Panc1 (cell line): ENCODE measurements at regions not wholly inside any gene's neighbourhood (a gene's known extent, or its start where the extent isn't known, plus 50 kb on each side); places are given as distances from the start of the nearest gene placed in this dataset.

Experiments used
- ATAC-seq: fragments of 200-7000 bp; cut with Tn5 transposase; 2 replicates; pipeline ENCODE4 v1.9.1; 2020; ENCODE audit warnings: mild to moderate bottlenecking, moderate library complexity
- BruUV-seq: library from RNA; stranded (reverse); fragments of 400-500 nt; replicated peaks from 2 replicates; lab custom pipeline; 2021; lab: Mats Ljungman, UMichigan
- CTCF ChIA-PET: fragments of 300-600 bp; sonication (Branson Sonifier 250); formaldehyde crosslinking; loops from one replicate; lab custom pipeline; 2022; ENCODE audit warnings: antibody characterized with exemption; lab: Charles Lee
- POLR2A ChIA-PET: fragments of 300-600 bp; sonication (Branson Sonifier 250); formaldehyde crosslinking; loops from one replicate; lab custom pipeline; 2022; ENCODE audit warnings: antibody characterized with exemption; lab: Charles Lee
- DNase-seq: peaks from one replicate; pipeline ENCODE4 v3.0.0-alpha.2; 2010; ENCODE audit warnings: low read depth, low spot score
- H3K27ac ChIP-seq: 2 replicates; pipeline ENCODE4 v1.5.1; 2011; ENCODE audit warnings: mild to moderate bottlenecking, low read length, inconsistent platforms
- H3K27me3 ChIP-seq: fragments of 200-500 bp; sonication (Bioruptor generic); 2 replicates; pipeline ENCODE4 v1.6.0; 2014; ENCODE audit warnings: low read length, inconsistent platforms; ENCODE audit not compliant: control insufficient read depth, insufficient read depth
- H3K36me3 ChIP-seq: fragments of 200-500 bp; sonication (Bioruptor generic); 2 replicates; pipeline ENCODE4 v1.5.1; 2014; ENCODE audit warnings: inconsistent platforms, mild to moderate bottlenecking, low read length, moderate library complexity; ENCODE audit not compliant: control insufficient read depth, insufficient read depth
- H3K4me1 ChIP-seq: 2 replicates; pipeline ENCODE4 v1.5.1; 2011; ENCODE audit warnings: inconsistent platforms, mild to moderate bottlenecking, low read length, moderate library complexity; ENCODE audit not compliant: control insufficient read depth, insufficient read depth
- H3K4me3 ChIP-seq, 2 experiments: 2 replicates each; pipeline ENCODE4 v1.5.1; 2011 to 2012; ENCODE audit warnings: low read depth in 2 of 2, low read length in 2 of 2, mild to moderate bottlenecking in 2 of 2, inconsistent platforms in 1 of 2, moderate library complexity in 1 of 2
- H3K9me3 ChIP-seq: fragments of 200-500 bp; sonication (Bioruptor generic); 2 replicates; pipeline ENCODE4 v1.5.1; 2014; ENCODE audit warnings: low read depth, mild to moderate bottlenecking, inconsistent platforms, low read length, moderate library complexity; ENCODE audit not compliant: control insufficient read depth, insufficient read depth
- POLR2AphosphoS5 ChIP-seq: IDR thresholded peaks from 2 replicates; pipeline ENCODE4 v1.6.1; 2012; ENCODE audit warnings: mild to moderate bottlenecking, low read depth, low read length, moderate library complexity
- SIN3A ChIP-seq: IDR thresholded peaks from 2 replicates; pipeline ENCODE4 v1.6.1; 2012; ENCODE audit warnings: low read depth, mild to moderate bottlenecking, low read length, moderate library complexity, borderline replicate concordance; ENCODE audit not compliant: insufficient read depth
- TCF7L2 ChIP-seq: IDR thresholded peaks from 2 replicates; pipeline ENCODE4 v1.6.1; 2011; ENCODE audit warnings: mild to moderate bottlenecking, low read depth, low read length, inconsistent platforms
- in situ Hi-C: cut with HindIII; loops from 2 replicates; pipeline ENCODE4 v1.10.0; 2016; ENCODE audit warnings: low sequenced_read_pairs, low pct_unique_long_range_greater_than_20kb
- intact Hi-C: fragments of 100-400 bp; cut with micrococcal nuclease; formaldehyde crosslinking; loops from one replicate; pipeline ENCODE4 v1.10.0; 2022; ENCODE audit not compliant: unreplicated experiment
- TF ChIP-seq, protein P1 (sequence below), 2 experiments: IDR thresholded peaks; 2 replicates each; pipeline ENCODE4 v1.6.1; 2011 to 2012; ENCODE audit warnings: low read depth in 2 of 2, control low read depth in 1 of 2, low read length in 1 of 2, mild to moderate bottlenecking in 1 of 2, moderate library complexity in 1 of 2; ENCODE audit not compliant: insufficient read depth in 1 of 2
- TF ChIP-seq, protein P2 (sequence below): fragments of 450-650 bp; IDR thresholded peaks from 2 replicates; pipeline ENCODE4 v1.5.1; 2017; ENCODE audit warnings: mild to moderate bottlenecking

DNA sequence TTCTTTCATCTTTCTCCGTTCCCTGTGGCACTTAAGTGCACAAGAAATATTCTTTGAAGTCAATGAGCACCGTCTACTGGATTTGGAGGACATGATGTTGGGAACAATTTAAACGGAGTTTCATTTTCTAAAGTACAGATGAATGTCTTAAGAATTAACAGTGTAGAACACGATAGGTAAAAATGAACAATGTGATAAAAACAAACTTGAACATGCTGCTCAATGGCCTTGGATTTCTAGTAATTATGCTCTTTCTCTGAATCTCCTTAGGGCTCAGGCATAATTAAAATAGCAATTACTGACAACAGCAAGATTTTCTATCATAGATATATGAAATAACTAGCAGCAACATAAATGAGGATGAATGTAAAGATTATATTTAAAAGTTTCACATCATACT is 142.2 kb upstream of the CDH6 start:
- POLR2A ChIA-PET, result no interaction called here
- BruUV-seq, result no TSS peak
- Histone ChIP-seq H3K4me1 (no peaks in the 10 kb centered on the region), H3K27ac (no peak overlapping the region), H3K4me3 (no peak overlapping the region), H3K36me3 (no peaks in the 10 kb centered on the region), H3K9me3 (no peaks in the 10 kb centered on the region), H3K27me3 (no peaks in the 10 kb centered on the region)
- TF ChIP-seq, protein P1, sequence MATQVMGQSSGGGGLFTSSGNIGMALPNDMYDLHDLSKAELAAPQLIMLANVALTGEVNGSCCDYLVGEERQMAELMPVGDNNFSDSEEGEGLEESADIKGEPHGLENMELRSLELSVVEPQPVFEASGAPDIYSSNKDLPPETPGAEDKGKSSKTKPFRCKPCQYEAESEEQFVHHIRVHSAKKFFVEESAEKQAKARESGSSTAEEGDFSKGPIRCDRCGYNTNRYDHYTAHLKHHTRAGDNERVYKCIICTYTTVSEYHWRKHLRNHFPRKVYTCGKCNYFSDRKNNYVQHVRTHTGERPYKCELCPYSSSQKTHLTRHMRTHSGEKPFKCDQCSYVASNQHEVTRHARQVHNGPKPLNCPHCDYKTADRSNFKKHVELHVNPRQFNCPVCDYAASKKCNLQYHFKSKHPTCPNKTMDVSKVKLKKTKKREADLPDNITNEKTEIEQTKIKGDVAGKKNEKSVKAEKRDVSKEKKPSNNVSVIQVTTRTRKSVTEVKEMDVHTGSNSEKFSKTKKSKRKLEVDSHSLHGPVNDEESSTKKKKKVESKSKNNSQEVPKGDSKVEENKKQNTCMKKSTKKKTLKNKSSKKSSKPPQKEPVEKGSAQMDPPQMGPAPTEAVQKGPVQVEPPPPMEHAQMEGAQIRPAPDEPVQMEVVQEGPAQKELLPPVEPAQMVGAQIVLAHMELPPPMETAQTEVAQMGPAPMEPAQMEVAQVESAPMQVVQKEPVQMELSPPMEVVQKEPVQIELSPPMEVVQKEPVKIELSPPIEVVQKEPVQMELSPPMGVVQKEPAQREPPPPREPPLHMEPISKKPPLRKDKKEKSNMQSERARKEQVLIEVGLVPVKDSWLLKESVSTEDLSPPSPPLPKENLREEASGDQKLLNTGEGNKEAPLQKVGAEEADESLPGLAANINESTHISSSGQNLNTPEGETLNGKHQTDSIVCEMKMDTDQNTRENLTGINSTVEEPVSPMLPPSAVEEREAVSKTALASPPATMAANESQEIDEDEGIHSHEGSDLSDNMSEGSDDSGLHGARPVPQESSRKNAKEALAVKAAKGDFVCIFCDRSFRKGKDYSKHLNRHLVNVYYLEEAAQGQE (IDR thresholded peaks at IDR 0.05; ENCODE audit: insufficient read depth in 1 of 2, low read depth in 2 of 2, low read length in 1 of 2), result no peak
- TF ChIP-seq, protein P2, sequence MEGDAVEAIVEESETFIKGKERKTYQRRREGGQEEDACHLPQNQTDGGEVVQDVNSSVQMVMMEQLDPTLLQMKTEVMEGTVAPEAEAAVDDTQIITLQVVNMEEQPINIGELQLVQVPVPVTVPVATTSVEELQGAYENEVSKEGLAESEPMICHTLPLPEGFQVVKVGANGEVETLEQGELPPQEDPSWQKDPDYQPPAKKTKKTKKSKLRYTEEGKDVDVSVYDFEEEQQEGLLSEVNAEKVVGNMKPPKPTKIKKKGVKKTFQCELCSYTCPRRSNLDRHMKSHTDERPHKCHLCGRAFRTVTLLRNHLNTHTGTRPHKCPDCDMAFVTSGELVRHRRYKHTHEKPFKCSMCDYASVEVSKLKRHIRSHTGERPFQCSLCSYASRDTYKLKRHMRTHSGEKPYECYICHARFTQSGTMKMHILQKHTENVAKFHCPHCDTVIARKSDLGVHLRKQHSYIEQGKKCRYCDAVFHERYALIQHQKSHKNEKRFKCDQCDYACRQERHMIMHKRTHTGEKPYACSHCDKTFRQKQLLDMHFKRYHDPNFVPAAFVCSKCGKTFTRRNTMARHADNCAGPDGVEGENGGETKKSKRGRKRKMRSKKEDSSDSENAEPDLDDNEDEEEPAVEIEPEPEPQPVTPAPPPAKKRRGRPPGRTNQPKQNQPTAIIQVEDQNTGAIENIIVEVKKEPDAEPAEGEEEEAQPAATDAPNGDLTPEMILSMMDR, result no peak
- TF ChIP-seq TCF7L2, result no peak
- TF ChIP-seq SIN3A, result no peak
- no peak for TF ChIP-seq POLR2AphosphoS5
- intact Hi-C loops, result no loop called here
- CTCF ChIA-PET, result no interaction called here
- ATAC-seq, result no peak
- in situ Hi-C loops, result no loop called here
- DNase-seq, result no peak

- CTCF ChIA-PET, result no interaction called here
- in situ Hi-C loops, result no loop called here
- H3K9me3 ChIP-seq, result no peaks in the 10 kb centered on the region
- no peak overlapping the region for H3K27ac ChIP-seq
- POLR2A ChIA-PET, result no interaction called here
- H3K4me1 ChIP-seq, result no peaks in the 10 kb centered on the region
- DNase-seq, result no peak
- no peaks in the 10 kb centered on the region for H3K27me3 ChIP-seq
- H3K36me3 ChIP-seq, result no peaks in the 10 kb centered on the region
- no TSS peak for BruUV-seq
- TF ChIP-seq, protein P2, result no peak
- no peak for TF ChIP-seq POLR2AphosphoS5
- intact Hi-C loops, result no loop called here
- no peak for ATAC-seq
- no peak overlapping the region for H3K4me3 ChIP-seq
Observed at GRCh38 chr5:31049936-31050704, 143.4 kb upstream of the CDH6 start.
